Prostate gland (tissue), 2 donors: ENCODE measurements at regions not wholly inside any gene's neighbourhood (a gene's known extent, or its start where the extent isn't known, plus 50 kb on each side); places are given as distances from the start of the nearest gene placed in this dataset.

Experiments
- DNase-seq: peaks from one replicate; pipeline ENCODE4 v3.0.0-alpha.2; 2019; ENCODE audit warnings: low spot score
- H3K27ac ChIP-seq, 2 donors: fragments of 200-600 bp; sonication (generic); 2 replicates each; pipeline ENCODE4 v1.5.1; 2017 to 2019
- H3K27me3 ChIP-seq: fragments of 200-600 bp; sonication (generic); replicated peaks from 2 replicates; pipeline ENCODE4 v1.5.1; 2019; ENCODE audit not compliant: insufficient read depth
- H3K36me3 ChIP-seq, 2 donors: fragments of 200-600 bp; sonication (generic); 1 replicate in 1 of 2; 2 replicates in 1 of 2; pipeline versions ENCODE4 v1.5.1 to v1.8.1; 2017 to 2019
- H3K4me1 ChIP-seq: fragments of 200-600 bp; sonication (generic); replicated peaks from 2 replicates; pipeline ENCODE4 v1.5.1; 2019
- H3K4me3 ChIP-seq, 2 donors: fragments of 200-600 bp; sonication (generic); 2 replicates each; pipeline ENCODE4 v1.5.1; 2017 to 2019
- H3K9me3 ChIP-seq: fragments of 200-600 bp; sonication (generic); 2 replicates; pipeline ENCODE4 v1.5.1; 2017
- CTCF ChIP-seq, 4 experiments: fragments of 200-600 bp in 2 of 4; fragments of 450-650 bp in 2 of 4; sonication (generic) in 2 of 4; IDR thresholded peaks; 1 replicate in 3 of 4; 2 replicates in 1 of 4; pipeline ENCODE4 v1.5.1; 2016 to 2019; ENCODE audit warnings: antibody characterized with exemption in 4 of 4, mild to moderate bottlenecking in 2 of 4, moderate library complexity in 2 of 4
- POLR2A ChIP-seq: fragments of 450-650 bp; IDR thresholded peaks from one replicate; pipeline ENCODE4 v1.6.1; 2016; ENCODE audit warnings: antibody characterized with exemption, mild to moderate bottlenecking
- POLR2AphosphoS5 ChIP-seq: sonication (generic); formaldehyde crosslinking; IDR thresholded peaks from one replicate; pipeline ENCODE4 v1.6.1; 2017; ENCODE audit warnings: antibody characterized with exemption
- WGBS: methylation state at CpG from one replicate; pipeline ENCODE4 v1.1.5; 2018; 5-methylcytosine and 5-hydroxymethylcytosine counted together
- intact Hi-C: fragments of 100-400 bp; cut with DNase I; formaldehyde crosslinking; loops from one replicate; pipeline ENCODE4 v1.14.2; 2022

GRCh38 chr20:11060423-11061185, 386.8 kb upstream of the JAG1 start:
- intact Hi-C loops = no loop called here
- H3K4me3 ChIP-seq = no peak overlapping the region
- no peak for TF ChIP-seq CTCF (IDR thresholded peaks at IDR 0.05)
- H3K4me1 ChIP-seq = no peaks in the 10 kb centered on the region
- H3K27ac ChIP-seq = peak overlapping the region in 1 of 2 donors; percentile 10
- no peaks in the 10 kb centered on the region for H3K36me3 ChIP-seq
- 52% methylated on average over 9 of the region's 9 CpGs for WGBS
- no peak for DNase-seq
- H3K27me3 ChIP-seq = no peaks in the 10 kb centered on the region
- no peaks in the 10 kb centered on the region for H3K9me3 ChIP-seq

GRCh38 chr20:11063444-11063843, 389.6 kb upstream of the JAG1 start:
- intact Hi-C loops = no loop called here

GRCh38 chr20:11064946-11065345, 391.1 kb upstream of the JAG1 start:
- Histone ChIP-seq H3K4me1 (no peaks in the 10 kb centered on the region), H3K9me3 (no peaks in the 10 kb centered on the region), H3K27ac (no peak overlapping the region), H3K36me3 (no peaks in the 10 kb centered on the region), H3K4me3 (no peak overlapping the region), H3K27me3 (no peaks in the 10 kb centered on the region)
- 83% methylated on average over 2 of the region's 2 CpGs for WGBS
- no peak for TF ChIP-seq POLR2AphosphoS5
- TF ChIP-seq POLR2A = no peak
- intact Hi-C loops = no loop called here
- DNase-seq = no peak

More at GRCh38 chr20:11063444-11063843, 389.6 kb upstream of the JAG1 start:
- no peaks in the 10 kb centered on the region for H3K27me3 ChIP-seq
- H3K36me3 ChIP-seq = no peaks in the 10 kb centered on the region
- TF ChIP-seq POLR2AphosphoS5 (no peak), POLR2A (no peak), CTCF (IDR thresholded peaks at IDR 0.05) (no peak)
- no peak for DNase-seq
- no peaks in the 10 kb centered on the region for H3K9me3 ChIP-seq
- 88% methylated on average over 3 of the region's 3 CpGs for WGBS
- H3K4me3 ChIP-seq = no peak overlapping the region
- no peak overlapping the region for H3K27ac ChIP-seq
- no peaks in the 10 kb centered on the region for H3K4me1 ChIP-seq

- no peaks in the 10 kb centered on the region for H3K4me1 ChIP-seq
- no peaks in the 10 kb centered on the region for H3K36me3 ChIP-seq
- DNase-seq = no peak
Observed at GRCh38 chr20:11067359-11067758, 393.6 kb upstream of the JAG1 start.

GRCh38 chr20:11072982-11073381, 399.2 kb upstream of the JAG1 start:
- intact Hi-C loops = no loop called here
- Histone ChIP-seq H3K36me3 (no peaks in the 10 kb centered on the region), H3K4me3 (no peak overlapping the region), H3K27ac (peak overlapping the region in 1 of 2 donors; percentile 32), H3K27me3 (no peaks in the 10 kb centered on the region), H3K9me3 (no peaks in the 10 kb centered on the region), H3K4me1 (no peaks in the 10 kb centered on the region)
- WGBS = 35% methylated on average over 1 of the region's 1 CpG
- peak; percentile 57 for TF ChIP-seq POLR2AphosphoS5
- TF ChIP-seq CTCF (IDR thresholded peaks at IDR 0.05) = no peak
- no peak for DNase-seq

More at GRCh38 chr20:11067359-11067758, 393.6 kb upstream of the JAG1 start:
- 37% methylated on average over 1 of the region's 1 CpG for WGBS
- H3K4me3 ChIP-seq = no peak overlapping the region
- H3K9me3 ChIP-seq = no peaks in the 10 kb centered on the region
- intact Hi-C loops = no loop called here
- TF ChIP-seq CTCF (IDR thresholded peaks at IDR 0.05) = no peak
- no peak for TF ChIP-seq POLR2A
- TF ChIP-seq POLR2AphosphoS5 = no peak
- no peak overlapping the region for H3K27ac ChIP-seq
- H3K27me3 ChIP-seq = no peaks in the 10 kb centered on the region
